Urinary bladder (tissue), 3 donors: ENCODE measurements at regions not wholly inside any gene's neighbourhood (a gene's known extent, or its start where the extent isn't known, plus 50 kb on each side); places are given as distances from the start of the nearest gene placed in this dataset.
"Not testable (repeated sequence)": the region's sequence is repeated elsewhere in the genome, so short reads cannot be mapped to it uniquely, and the experiment has no call there.

Experiments
- DNase-seq: peaks from one replicate; pipeline ENCODE4 v3.0.0-alpha.2; 2015; ENCODE audit errors: extremely low spot score
- H3K27ac ChIP-seq: one replicate; pipeline ENCODE4 v1.5.1; 2013; ENCODE audit warnings: low read depth, mild to moderate bottlenecking, moderate library complexity
- H3K36me3 ChIP-seq: one replicate; pipeline ENCODE4 v1.6.1; 2013; ENCODE audit warnings: mild to moderate bottlenecking, moderate library complexity; ENCODE audit not compliant: insufficient read depth
- H3K4me1 ChIP-seq: one replicate; pipeline ENCODE4 v1.6.1; 2013; ENCODE audit warnings: mild to moderate bottlenecking, moderate library complexity; ENCODE audit not compliant: insufficient read depth
- H3K4me3 ChIP-seq: one replicate; pipeline ENCODE4 v1.5.1; 2013; ENCODE audit warnings: low read depth, low read length
- WGBS: extraction: QIAGEN DNeasy Blood & Tissue Kit; methylation state at CpG from one replicate; pipeline ENCODE4 v1.1.7; 2013; 5-methylcytosine and 5-hydroxymethylcytosine counted together
- donor health status: healthy with polysubstance abuse.
- donor health status: healthy.

DNA sequence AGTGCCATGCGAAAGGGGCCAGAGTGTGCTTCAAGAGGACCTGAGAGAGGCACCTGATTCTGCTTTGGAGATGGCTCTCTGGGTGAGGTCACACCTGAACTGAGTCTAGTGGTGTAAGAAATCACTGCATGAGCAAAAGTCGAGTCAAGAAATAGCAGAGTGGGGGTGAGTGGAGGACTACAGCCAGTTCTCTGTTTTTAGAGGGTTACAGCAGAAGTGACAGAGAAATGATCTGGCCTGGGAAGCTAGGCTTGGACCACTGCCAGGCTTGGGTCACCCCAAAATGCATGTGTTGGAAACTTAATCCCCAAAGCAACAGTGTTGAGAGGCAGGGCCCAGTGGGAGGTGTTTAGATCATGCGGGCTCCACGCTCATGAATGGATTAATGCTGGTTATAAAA, 312.0 kb downstream of the CBLN1 start:
- no peaks in the 10 kb centered on the region for H3K36me3 ChIP-seq
- no peak for DNase-seq
- H3K27ac ChIP-seq = no peak overlapping the region
- H3K4me1 ChIP-seq = no peaks in the 10 kb centered on the region
- no peak overlapping the region for H3K4me3 ChIP-seq
- WGBS = 93% methylated on average over 4 of the region's 4 CpGs

DNA sequence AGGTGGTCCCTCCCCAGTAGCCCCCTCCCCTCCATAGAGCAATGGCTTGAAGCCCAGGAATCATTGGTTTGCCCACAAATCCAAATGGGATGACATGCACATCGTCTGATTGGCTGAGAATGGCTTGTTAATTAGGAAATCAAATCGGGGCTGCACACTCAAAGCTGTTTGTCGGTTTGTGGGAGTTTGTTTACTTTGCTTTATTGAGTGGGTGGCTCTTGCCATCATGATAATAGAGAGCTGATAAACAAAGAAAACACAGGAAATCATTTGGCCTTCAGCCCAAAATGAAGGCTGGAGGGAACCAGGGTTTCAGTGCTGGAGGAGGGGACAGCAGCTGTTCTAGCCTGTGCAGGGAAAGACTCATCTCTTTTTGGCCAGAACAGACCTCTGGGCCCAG, 316.3 kb downstream of the CBLN1 start:
- peak; percentile 4 for DNase-seq
- 30% methylated on average over 3 of the region's 3 CpGs for WGBS
- H3K27ac ChIP-seq = no peak overlapping the region
- H3K36me3 ChIP-seq = no peaks in the 10 kb centered on the region
- H3K4me3 ChIP-seq = no peak overlapping the region
- no peaks in the 10 kb centered on the region for H3K4me1 ChIP-seq

DNA sequence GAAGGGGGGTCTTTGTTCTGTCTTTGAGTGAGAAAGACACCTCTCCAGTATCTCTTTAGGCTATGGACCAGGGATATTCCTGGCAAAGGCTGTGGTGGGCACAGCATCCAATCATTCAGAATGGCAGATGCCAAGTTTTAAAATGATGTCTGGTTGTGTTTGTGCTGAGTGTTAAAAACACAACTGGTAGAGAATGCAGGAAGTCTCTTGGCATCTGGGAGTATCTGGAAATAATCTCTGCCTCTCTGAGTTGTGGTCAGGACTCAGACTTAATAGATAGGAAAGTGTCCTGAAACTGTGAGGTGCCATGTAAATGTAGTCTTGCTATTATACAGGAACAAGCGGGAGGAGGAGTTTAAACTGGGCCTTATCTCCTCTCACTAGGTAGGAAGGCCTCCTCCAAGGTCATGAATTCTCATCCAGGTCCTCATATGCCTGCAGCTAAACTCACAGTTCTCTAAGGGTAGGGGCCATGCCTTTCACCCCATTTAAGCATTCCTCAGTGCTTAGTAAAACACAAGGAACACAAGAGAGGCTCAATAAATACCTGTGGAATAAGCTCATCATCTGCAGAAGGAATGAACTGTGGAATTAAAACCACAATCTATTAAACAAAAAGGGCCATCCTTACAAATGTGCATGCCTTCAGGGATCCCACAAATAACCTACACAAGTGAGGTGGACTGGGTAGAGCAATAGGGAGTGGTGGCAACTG, 317.6 kb downstream of the CBLN1 start:
- no peak for DNase-seq
- no peaks in the 10 kb centered on the region for H3K36me3 ChIP-seq
- H3K4me1 ChIP-seq = no peaks in the 10 kb centered on the region
- H3K27ac ChIP-seq = no peak overlapping the region
- WGBS = 64% methylated on average over 1 of the region's 1 CpG
- no peak overlapping the region for H3K4me3 ChIP-seq

DNA sequence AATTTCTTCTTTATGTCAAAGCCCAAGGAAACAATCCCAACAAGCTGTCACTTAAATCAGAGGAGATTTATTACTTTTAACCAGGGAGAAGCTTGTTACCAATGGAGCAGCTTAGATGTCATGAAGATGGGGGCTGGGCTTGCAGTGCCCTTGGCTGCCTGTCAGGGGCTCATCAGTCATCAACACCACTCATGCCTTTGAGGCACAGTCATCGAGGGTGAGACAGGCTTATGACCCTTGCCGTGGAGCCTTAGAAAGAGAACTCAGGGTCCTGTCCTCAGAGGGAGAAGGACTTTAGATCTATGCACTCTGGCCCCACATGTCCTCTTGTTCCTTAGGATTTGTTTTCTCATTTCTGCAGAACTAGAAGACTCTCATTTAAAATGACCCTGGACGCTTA, 318.3 kb downstream of the CBLN1 start:
- WGBS = 52% methylated on average over 3 of the region's 3 CpGs
- DNase-seq = no peak
- no peak overlapping the region for H3K4me3 ChIP-seq
- no peak overlapping the region for H3K27ac ChIP-seq
- no peaks in the 10 kb centered on the region for H3K4me1 ChIP-seq
- H3K36me3 ChIP-seq = no peaks in the 10 kb centered on the region

DNA sequence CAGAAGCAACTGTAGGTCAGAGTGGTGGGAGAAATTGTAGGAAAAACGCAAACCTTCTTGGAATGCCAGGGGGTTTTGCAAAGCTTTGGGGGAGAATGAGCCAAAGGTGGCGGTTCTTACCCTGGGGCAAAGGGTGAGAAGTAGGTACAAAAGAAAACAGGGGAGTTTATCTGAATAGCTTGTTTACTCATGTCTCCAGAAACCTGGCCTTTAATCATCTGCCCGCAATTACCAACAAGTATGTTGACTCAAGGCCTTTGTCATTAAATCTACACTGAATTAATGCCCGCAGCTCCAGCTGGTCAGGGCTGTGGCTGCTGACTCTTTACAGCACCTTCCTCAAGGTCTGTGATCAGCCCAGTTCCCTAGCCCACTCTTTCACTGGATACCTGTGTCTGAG, 320.1 kb downstream of the CBLN1 start:
- no peak overlapping the region for H3K27ac ChIP-seq
- 89% methylated on average over 4 of the region's 4 CpGs for WGBS
- H3K4me1 ChIP-seq = no peaks in the 10 kb centered on the region
- no peak for DNase-seq
- H3K36me3 ChIP-seq = no peaks in the 10 kb centered on the region
- no peak overlapping the region for H3K4me3 ChIP-seq

DNA sequence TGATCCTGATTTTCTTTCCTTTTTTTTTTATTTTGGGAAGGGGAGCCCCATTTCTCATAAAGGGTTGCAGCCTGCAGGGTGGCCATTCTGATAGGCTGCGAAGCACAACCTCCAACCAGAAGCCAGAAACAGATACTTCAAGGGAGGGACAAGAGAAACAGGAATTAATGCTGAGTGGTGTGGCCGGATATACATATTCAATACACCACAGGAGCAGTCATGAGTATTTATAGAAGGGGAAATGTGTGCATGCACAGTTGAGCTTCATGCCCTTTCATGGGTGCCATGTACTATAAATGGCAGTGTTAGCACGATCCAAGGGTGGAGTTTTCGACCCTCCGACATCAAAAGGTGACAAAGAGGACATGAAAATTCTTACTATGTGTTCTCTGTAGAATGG, 320.8 kb downstream of the CBLN1 start:
- Histone ChIP-seq H3K4me1 (no peaks in the 10 kb centered on the region), H3K36me3 (no peaks in the 10 kb centered on the region), H3K4me3 (no peak overlapping the region), H3K27ac (no peak overlapping the region)
- 94% methylated on average over 5 of the region's 5 CpGs for WGBS
- no peak for DNase-seq

DNA sequence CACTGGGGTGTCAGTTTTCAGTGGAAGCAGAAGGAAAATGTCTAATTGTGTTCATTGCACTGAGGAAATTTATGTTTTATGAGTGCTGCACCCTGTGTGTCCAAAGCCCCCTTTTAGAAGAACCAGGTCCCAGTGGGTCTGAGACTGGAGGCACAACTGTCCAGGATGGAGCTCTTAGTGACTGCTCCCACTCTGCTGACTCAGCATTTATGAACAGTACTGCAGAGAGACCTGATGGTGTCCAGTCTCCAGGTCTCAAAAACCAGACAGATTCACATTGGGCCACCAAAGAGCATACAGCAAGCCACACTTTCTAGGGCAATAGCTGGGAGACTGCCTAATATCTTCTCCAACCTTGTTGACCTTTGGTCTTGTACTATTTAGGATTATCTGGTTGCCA, 321.9 kb downstream of the CBLN1 start:
- H3K27ac ChIP-seq = no peak overlapping the region
- no peak overlapping the region for H3K4me3 ChIP-seq
- no peaks in the 10 kb centered on the region for H3K4me1 ChIP-seq
- no peaks in the 10 kb centered on the region for H3K36me3 ChIP-seq
- DNase-seq = no peak

DNA sequence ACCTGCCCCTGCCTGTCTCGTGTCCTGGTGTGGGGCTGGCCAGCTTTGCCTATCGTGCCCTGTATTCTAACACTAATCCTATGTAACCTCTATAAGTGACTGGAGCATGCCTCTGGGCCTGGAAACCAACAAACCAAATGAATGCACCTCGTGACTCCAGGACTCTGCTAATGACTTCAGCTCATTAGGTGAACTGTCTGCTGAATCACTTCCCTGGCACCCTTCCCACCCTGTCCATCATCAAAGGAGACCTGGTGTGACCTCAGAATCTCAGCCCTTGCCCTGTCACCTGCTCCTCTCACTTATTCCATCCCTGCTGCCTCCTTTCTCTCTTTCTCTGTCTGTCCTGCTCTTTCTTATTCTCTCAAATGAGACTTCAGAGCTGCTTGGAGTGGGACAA, 322.4 kb downstream of the CBLN1 start:
- DNase-seq = no peak
- Histone ChIP-seq H3K4me3 (no peak overlapping the region), H3K36me3 (no peaks in the 10 kb centered on the region), H3K27ac (no peak overlapping the region), H3K4me1 (no peaks in the 10 kb centered on the region)
- 63% methylated on average over 3 of the region's 3 CpGs for WGBS

DNA sequence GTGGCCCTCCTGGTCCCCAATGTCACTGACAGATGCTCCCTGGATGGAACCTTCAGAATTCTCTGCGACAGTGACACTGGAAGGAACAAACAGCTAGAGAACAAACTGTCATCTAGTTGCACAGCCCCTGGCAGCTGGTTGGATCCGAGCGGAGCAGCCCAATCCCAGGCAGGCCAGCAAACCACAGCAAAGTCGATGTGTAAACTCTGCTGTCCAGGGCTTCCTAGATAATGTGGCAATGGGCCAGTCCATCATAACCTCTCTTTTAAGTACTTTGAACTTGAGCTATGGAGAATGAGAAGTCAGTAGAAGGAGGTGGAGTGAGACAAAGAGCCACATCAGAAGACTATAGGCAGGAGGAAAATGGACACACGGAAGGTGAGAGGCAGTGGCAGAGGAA, 323.0 kb downstream of the CBLN1 start:
- H3K27ac ChIP-seq = no peak overlapping the region
- 42% methylated on average over 5 of the region's 5 CpGs for WGBS
- no peaks in the 10 kb centered on the region for H3K36me3 ChIP-seq
- DNase-seq = no peak
- no peak overlapping the region for H3K4me3 ChIP-seq
- H3K4me1 ChIP-seq = no peaks in the 10 kb centered on the region

DNA sequence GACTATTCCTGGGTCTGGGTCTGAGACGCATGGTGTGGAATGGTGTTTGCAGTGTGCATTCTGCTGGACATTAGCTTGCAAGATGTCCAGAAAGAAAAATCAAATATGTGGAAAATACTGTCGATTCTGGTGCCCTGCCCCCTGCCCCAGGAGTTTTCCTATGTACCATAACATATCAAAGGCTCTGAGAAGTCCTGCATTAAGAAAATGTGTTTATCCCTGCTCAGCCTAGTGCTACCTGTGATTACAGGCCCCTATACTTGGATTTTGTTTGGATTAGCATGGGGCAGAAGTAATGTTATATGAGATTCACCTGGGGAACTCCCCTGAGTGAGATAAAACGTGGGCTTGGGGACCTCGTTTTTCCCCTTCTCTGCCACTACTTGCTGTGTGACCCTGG, 325.0 kb downstream of the CBLN1 start:
- Histone ChIP-seq H3K4me3 (no peak overlapping the region), H3K4me1 (no peaks in the 10 kb centered on the region), H3K36me3 (no peaks in the 10 kb centered on the region), H3K27ac (no peak overlapping the region)
- WGBS = 77% methylated on average over 4 of the region's 4 CpGs
- no peak for DNase-seq

DNA sequence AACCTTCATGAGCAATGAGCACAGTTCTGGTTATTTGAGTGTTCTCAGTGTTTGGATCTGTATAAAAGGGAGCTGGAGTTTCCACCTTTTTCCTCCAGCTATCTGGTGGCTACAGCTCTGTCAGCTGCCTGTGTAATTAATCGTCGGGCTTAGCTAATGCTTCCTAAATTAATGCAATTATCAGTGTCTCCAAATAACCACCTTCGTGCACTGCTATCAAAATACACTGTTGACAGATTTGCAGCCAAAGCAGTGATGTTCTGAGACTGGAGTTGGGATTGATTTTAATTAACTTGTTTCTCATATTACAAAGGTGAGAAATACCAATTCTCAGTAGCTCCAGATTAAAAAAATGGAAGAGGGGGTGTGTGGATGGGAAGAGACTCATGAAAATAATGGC, 325.8 kb downstream of the CBLN1 start:
- 73% methylated on average over 3 of the region's 3 CpGs for WGBS
- Histone ChIP-seq H3K36me3 (no peaks in the 10 kb centered on the region), H3K4me1 (no peaks in the 10 kb centered on the region), H3K27ac (no peak overlapping the region), H3K4me3 (no peak overlapping the region)
- no peak for DNase-seq

DNA sequence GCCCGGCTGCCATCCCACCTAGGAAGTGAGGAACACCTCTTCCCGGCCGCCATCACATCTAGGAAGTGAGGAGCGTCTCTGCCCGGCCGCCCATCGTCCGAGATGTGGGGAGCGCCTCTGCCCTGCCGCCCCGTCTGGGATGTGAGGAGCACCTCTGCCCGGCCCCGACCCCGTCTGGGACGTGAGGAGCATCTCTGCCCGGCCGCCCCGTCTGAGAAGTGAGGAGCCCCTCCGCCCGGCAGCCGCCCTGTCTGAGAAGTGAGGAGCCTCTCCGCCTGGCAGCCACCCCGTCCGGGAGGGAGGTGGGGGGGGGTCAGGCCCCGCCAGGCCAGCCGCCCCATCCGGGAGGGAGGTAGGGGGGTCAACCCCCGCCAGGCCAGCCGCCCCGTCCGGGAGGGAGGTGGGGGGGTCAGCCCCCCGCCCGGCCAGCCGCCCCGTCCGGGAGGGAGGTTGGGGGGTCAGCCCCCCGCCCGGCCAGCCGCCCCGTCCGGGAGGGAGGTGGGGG, 330.0 kb downstream of the CBLN1 start:
- 73% methylated on average over 35 of the region's 41 CpGs for WGBS
- DNase-seq, H3K4me3 ChIP-seq, H3K36me3 ChIP-seq, H3K27ac ChIP-seq, H3K4me1 ChIP-seq: not testable (repeated sequence)

DNA sequence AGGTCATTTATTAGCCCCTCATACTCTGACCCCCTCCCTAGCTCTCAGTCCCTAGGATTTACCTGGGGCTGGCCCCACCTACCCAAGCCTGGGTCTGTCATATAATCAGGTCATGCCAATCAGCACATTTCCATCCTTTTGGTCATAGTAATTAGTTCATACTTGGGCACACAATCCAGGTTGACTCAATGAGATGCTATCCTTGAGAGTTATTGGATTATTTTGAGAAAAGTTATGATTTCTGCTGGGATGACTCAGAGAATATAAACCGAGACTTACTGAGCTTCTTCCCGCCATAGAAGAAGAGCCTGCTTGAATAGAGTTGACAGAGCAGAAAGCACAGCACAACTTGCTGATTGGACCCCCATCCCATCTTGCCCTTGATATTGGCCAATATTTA, 331.5 kb downstream of the CBLN1 start:
- WGBS = 78% methylated on average over 2 of the region's 2 CpGs
- Histone ChIP-seq H3K27ac (no peak overlapping the region), H3K36me3 (no peaks in the 10 kb centered on the region), H3K4me3 (no peak overlapping the region), H3K4me1 (no peaks in the 10 kb centered on the region)
- no peak for DNase-seq

DNA sequence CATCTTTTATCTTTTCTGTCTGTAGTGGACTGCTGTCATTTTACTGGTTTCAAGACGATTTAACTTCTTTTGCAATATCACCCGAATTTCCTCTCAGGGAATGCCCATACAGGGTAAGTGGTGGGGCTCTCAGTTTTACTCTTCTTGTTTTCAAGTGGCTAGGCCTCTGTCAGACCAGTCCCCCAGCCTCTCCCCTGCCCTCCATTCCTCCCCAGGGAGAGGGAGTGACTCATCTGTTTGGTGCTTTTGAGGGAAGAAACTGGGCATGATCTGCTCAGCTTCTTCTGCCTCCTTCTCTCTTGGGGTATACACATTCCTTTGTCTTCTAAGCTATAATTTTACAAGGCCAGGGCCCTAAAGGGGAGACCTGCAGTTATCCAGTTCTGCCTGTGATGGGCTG, 332.0 kb downstream of the CBLN1 start:
- H3K4me3 ChIP-seq = no peak overlapping the region
- H3K27ac ChIP-seq = no peak overlapping the region
- H3K4me1 ChIP-seq = no peaks in the 10 kb centered on the region
- no peak for DNase-seq
- WGBS = 67% methylated on average over 2 of the region's 2 CpGs
- no peaks in the 10 kb centered on the region for H3K36me3 ChIP-seq

DNA sequence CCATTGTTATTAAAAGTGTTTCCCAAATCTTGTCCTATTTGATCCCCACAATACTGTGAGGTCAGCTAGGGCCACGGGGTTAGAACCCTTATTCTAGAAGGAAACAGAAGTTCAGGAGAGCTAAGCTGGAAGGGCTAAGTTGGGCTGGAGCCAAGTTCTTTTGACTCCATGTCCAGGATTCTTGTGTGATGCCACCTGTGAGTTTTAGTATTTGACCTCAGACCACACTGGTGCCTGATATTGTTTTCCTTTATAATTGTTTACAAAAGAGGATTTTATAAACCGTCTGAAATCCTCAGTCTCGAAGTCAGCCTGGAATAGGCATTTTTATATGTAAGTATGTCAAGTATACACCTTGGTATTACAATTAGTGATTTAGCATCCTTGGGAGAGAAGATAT, 332.7 kb downstream of the CBLN1 start:
- H3K4me1 ChIP-seq = no peaks in the 10 kb centered on the region
- H3K27ac ChIP-seq = no peak overlapping the region
- DNase-seq = no peak
- no peaks in the 10 kb centered on the region for H3K36me3 ChIP-seq
- WGBS = 56% methylated on average over 3 of the region's 3 CpGs
- H3K4me3 ChIP-seq = no peak overlapping the region
